Ishikawa (cell line): ENCODE measurements at regions not wholly inside any gene's neighbourhood (a gene's known extent, or its start where the extent isn't known, plus 50 kb on each side); places are given as distances from the start of the nearest gene placed in this dataset.

ENCODE experiments used
- CEBPB ChIP-seq: IDR thresholded peaks from 2 replicates; pipeline ENCODE4 v1.6.1; 2012
- CREB1 ChIP-seq: IDR thresholded peaks from 2 replicates; pipeline ENCODE4 v1.6.1; 2012; ENCODE audit warnings: low read depth
- EGR1 ChIP-seq: IDR thresholded peaks from 2 replicates; pipeline ENCODE4 v1.6.1; 2012
- EP300 ChIP-seq: IDR thresholded peaks from 2 replicates; pipeline ENCODE4 v1.6.1; 2012; ENCODE audit warnings: borderline replicate concordance
- FOXM1 ChIP-seq: IDR thresholded peaks from 2 replicates; pipeline ENCODE4 v1.6.1; 2012; ENCODE audit warnings: low read depth, borderline replicate concordance
- NFIC ChIP-seq: IDR thresholded peaks from 2 replicates; pipeline ENCODE4 v1.6.1; 2012
- RAD21 ChIP-seq: IDR thresholded peaks from 2 replicates; pipeline ENCODE4 v1.6.1; 2012; ENCODE audit warnings: low read depth
- TAF1 ChIP-seq: IDR thresholded peaks from 2 replicates; pipeline ENCODE4 v1.6.1; 2012; ENCODE audit warnings: low read depth, mild to moderate bottlenecking
- TCF12 ChIP-seq: IDR thresholded peaks from 2 replicates; pipeline ENCODE4 v1.6.1; 2012; ENCODE audit warnings: low read depth
- TEAD4 ChIP-seq: IDR thresholded peaks from 2 replicates; pipeline ENCODE4 v1.6.1; 2012
- YY1 ChIP-seq: IDR thresholded peaks from 2 replicates; pipeline ENCODE4 v1.6.1; 2012; ENCODE audit warnings: low read depth
- ZBTB7A ChIP-seq: IDR thresholded peaks from 2 replicates; pipeline ENCODE4 v1.6.1; 2012; ENCODE audit warnings: low read depth
- TF ChIP-seq, protein P1 (sequence below): IDR thresholded peaks from 2 replicates; pipeline ENCODE4 v1.6.1; 2012
- TF ChIP-seq, protein P2 (sequence below): IDR thresholded peaks from 2 replicates; pipeline ENCODE4 v1.6.1; 2012; ENCODE audit warnings: low read depth, mild to moderate bottlenecking
- TF ChIP-seq, protein P3 (sequence below): IDR thresholded peaks from 2 replicates; pipeline ENCODE4 v1.6.1; 2012

DNA sequence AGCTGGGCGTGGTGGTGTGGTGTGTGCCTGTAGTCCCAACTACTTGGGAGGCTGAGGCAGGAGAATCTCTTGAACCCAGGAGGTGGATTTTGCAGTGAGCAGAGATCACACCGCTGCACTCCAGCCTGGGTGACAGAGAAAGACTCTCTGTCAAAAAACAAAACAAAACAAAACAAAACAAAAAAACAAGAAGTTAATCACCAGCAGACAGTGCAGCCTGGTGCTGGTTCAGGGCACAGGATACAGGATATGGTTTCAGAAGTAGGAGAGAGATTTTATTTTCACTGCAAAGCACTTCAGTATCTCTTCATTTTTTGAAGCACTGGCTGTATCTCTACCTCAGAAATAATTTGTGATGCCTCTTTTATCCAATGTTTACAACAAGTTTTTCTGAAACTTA, 1222.9 kb upstream of the PRKX start:
- TF ChIP-seq TEAD4 (no peak), FOXM1 (no peak), RAD21 (no peak), EP300 (no peak), YY1 (no peak), TAF1 (no peak), NFIC (no peak), CREB1 (no peak), CEBPB (no peak), EGR1 (no peak), TCF12 (no peak), ZBTB7A (no peak)
- TF ChIP-seq, protein P1, sequence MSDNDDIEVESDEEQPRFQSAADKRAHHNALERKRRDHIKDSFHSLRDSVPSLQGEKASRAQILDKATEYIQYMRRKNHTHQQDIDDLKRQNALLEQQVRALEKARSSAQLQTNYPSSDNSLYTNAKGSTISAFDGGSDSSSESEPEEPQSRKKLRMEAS: no peak
- TF ChIP-seq, protein P2, sequence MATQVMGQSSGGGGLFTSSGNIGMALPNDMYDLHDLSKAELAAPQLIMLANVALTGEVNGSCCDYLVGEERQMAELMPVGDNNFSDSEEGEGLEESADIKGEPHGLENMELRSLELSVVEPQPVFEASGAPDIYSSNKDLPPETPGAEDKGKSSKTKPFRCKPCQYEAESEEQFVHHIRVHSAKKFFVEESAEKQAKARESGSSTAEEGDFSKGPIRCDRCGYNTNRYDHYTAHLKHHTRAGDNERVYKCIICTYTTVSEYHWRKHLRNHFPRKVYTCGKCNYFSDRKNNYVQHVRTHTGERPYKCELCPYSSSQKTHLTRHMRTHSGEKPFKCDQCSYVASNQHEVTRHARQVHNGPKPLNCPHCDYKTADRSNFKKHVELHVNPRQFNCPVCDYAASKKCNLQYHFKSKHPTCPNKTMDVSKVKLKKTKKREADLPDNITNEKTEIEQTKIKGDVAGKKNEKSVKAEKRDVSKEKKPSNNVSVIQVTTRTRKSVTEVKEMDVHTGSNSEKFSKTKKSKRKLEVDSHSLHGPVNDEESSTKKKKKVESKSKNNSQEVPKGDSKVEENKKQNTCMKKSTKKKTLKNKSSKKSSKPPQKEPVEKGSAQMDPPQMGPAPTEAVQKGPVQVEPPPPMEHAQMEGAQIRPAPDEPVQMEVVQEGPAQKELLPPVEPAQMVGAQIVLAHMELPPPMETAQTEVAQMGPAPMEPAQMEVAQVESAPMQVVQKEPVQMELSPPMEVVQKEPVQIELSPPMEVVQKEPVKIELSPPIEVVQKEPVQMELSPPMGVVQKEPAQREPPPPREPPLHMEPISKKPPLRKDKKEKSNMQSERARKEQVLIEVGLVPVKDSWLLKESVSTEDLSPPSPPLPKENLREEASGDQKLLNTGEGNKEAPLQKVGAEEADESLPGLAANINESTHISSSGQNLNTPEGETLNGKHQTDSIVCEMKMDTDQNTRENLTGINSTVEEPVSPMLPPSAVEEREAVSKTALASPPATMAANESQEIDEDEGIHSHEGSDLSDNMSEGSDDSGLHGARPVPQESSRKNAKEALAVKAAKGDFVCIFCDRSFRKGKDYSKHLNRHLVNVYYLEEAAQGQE: no peak
- TF ChIP-seq, protein P3, sequence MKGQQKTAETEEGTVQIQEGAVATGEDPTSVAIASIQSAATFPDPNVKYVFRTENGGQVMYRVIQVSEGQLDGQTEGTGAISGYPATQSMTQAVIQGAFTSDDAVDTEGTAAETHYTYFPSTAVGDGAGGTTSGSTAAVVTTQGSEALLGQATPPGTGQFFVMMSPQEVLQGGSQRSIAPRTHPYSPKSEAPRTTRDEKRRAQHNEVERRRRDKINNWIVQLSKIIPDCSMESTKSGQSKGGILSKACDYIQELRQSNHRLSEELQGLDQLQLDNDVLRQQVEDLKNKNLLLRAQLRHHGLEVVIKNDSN: no peak

DNA sequence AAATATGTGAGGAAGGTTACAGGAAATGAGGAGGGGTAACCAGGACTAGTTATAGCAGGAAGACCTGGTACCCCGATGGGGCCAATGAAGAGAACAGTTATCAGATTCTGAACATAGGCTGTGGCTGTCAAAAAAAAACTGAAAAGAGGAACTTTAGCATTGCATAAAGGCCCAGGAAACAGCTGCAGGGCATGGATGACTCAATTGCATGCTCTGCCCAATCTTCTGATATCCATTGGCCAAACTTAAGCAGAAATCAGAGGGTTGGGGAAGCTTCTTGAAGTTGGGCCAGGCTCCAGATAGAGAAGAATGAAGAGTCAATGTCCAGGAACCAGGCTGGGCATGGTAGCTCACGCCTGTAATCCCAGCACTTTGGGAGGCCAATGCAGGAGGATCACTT, 1222.4 kb upstream of the PRKX start:
- TF ChIP-seq ZBTB7A (no peak), TCF12 (no peak), RAD21 (no peak), CREB1 (no peak), EGR1 (no peak), FOXM1 (no peak), YY1 (no peak), NFIC (no peak), TEAD4 (no peak), EP300 (no peak), CEBPB (no peak)
- TF ChIP-seq, protein P1: no peak

DNA sequence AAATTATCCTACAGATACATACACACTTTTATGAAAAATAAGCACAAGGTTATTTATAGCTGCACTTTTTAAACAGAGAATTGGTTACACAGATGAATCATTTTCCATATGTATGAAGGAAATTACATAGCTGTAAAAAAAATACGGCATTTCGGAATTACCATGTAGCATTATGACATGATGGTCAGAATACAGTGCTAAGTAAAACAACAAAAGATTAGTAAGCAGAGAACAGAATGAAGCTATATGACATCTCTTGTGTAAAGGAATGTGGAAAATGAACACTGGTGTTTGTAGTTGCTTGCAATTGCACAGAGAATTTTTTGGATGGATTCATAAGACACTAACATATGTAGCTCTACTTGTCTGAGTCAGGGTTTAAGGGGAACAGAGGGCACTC, 1222.0 kb upstream of the PRKX start:
- TF ChIP-seq ZBTB7A: no peak
- no peak for TF ChIP-seq RAD21
- TF ChIP-seq FOXM1: no peak
- TF ChIP-seq, protein P2: no peak
- TF ChIP-seq TCF12: no peak
- TF ChIP-seq, protein P1: no peak
- TF ChIP-seq YY1: no peak
- TF ChIP-seq EP300: no peak
- no peak for TF ChIP-seq NFIC
- TF ChIP-seq, protein P3: no peak
- no peak for TF ChIP-seq TAF1
- no peak for TF ChIP-seq CREB1
- no peak for TF ChIP-seq TEAD4
- no peak for TF ChIP-seq EGR1
- no peak for TF ChIP-seq CEBPB

DNA sequence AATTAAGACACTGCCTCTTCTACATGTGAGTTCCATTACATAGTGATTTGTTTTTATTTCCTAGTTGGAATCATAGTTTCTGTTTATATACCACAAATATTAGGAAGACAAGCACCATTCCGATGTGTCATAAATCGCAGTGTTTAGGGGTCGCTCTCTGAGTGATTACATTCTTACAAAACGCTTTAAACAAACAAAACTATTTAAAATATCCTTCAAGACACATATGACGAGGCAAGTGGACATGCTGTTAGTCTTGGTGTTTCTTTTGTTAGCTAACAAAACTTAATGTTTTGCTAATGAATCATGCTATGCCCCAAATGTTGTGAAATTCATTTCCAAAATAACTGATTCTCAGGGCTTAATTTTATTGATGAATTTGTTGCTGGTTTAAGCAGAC, 1219.3 kb upstream of the PRKX start:
- TF ChIP-seq ZBTB7A: no peak
- TF ChIP-seq YY1: no peak
- no peak for TF ChIP-seq TAF1
- TF ChIP-seq TCF12: no peak
- TF ChIP-seq, protein P3: no peak
- no peak for TF ChIP-seq TEAD4
- no peak for TF ChIP-seq CREB1
- TF ChIP-seq FOXM1: no peak

DNA sequence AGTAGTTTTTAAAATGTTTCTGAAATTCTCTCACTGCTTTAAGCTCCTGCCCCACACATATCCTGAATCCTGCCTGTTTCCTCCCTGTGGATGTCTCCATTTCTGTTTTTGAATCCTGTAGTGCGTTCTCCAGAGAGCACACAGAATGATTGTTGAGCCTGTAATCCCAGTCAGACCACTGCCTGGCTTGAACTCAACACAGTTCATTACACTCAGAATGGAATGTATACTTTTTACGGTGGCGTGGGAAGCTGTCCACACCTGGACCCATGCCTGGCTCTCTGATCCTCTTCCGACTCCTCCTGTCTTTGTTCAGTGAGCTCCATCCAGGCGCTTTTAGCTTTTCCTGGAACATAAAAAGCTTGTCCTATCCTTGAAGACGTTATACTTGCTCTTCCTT, 1217.0 kb upstream of the PRKX start:
- TF ChIP-seq, protein P1: no peak
- no peak for TF ChIP-seq TCF12
- no peak for TF ChIP-seq EP300
- TF ChIP-seq, protein P3: no peak
- TF ChIP-seq, protein P2: no peak
- TF ChIP-seq CEBPB: no peak
- no peak for TF ChIP-seq CREB1
